KBM-7 (cell line): ENCODE measurements at regions not wholly inside any gene's neighbourhood (a gene's known extent, or its start where the extent isn't known, plus 50 kb on each side); places are given as distances from the start of the nearest gene placed in this dataset.
"Not testable (repeated sequence)": the region's sequence is repeated elsewhere in the genome, so short reads cannot be mapped to it uniquely, and the experiment has no call there.

Experiments
- DNase-seq: peaks from one replicate; pipeline ENCODE4 v3.0.0-alpha.2; 2015
- in situ Hi-C: fragments of 300-500 bp; cut with MboI; formaldehyde crosslinking; loops from 2 replicates; pipeline ENCODE4 v1.14.3; 2020; ENCODE audit warnings: low sequenced_read_pairs, low pct_unique_long_range_greater_than_20kb, mixed read lengths

GRCh38 chr1:76687307-76688175, 179.7 kb upstream of the ST6GALNAC5 start:
- in situ Hi-C loops, result no loop called here
- DNase-seq, result no peak

DNA sequence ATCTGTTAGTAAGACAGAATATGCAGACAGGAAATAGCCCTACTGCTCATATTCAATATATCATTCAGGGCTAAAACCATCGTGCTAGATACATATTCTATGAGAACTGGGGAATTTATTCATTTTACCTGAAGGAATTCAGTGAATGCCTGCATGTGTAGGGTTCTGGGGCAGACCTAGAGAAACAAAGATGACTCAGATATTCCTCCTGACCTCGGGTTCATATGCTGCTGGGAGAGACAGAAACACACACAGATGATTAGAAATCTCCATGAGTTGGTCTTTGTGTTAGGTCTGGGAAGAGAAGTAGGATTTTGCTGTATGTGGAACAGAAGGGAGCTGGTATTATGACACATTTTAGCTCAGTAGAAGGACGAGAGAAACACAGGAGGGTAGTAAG, 176.5 kb upstream of the ST6GALNAC5 start:
- no peak for DNase-seq
- in situ Hi-C loops, result no loop called here

DNA sequence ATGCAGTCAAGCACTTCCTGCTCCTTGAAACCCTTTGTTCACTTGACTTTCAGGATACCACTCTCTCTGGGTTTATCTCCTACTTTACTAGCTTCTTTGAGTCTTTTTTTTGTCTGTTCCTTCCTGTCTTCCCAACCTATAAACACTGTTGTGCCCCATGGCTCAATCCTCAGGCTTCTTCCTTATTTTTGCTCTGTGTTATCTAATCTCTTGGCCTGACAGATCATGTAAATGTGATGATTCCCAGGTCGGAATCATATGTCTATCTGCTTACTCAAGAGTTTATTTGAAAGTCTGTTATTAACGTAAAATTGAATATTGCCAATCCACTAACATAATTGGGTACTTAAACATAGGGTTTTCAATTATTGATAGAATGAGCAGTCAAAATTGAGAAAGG, 171.7 kb upstream of the ST6GALNAC5 start:
- in situ Hi-C loops, result no loop called here
- DNase-seq, result no peak

DNA sequence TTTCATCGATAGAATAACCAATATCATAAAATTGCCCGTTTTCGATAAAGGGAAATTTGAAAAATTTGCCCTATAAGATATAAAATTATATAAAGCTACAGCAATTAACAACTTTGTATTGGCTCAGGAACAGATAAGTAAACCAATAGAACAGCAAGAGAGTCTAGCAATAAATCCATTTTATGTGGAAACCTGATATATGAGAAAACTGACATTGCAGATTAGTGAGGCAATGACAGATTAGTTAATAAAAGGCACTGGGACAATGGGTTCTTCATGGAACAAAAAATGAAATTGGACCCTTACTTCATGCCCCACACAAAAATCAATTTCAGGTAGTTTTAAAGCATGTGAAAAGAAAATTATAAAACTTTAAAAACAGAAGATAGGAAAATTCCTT, 169.9 kb upstream of the ST6GALNAC5 start:
- in situ Hi-C loops, result no loop called here
- DNase-seq, result no peak

- in situ Hi-C loops, result not testable (repeated sequence)
Measured at GRCh38 chr1:76699646-76700045, 167.6 kb upstream of the ST6GALNAC5 start.

GRCh38 chr1:76700200-76700599, 167.1 kb upstream of the ST6GALNAC5 start:
- DNase-seq, in situ Hi-C loops: not testable (repeated sequence)

More at GRCh38 chr1:76699646-76700045, 167.6 kb upstream of the ST6GALNAC5 start:
- not testable (repeated sequence) for DNase-seq

DNA sequence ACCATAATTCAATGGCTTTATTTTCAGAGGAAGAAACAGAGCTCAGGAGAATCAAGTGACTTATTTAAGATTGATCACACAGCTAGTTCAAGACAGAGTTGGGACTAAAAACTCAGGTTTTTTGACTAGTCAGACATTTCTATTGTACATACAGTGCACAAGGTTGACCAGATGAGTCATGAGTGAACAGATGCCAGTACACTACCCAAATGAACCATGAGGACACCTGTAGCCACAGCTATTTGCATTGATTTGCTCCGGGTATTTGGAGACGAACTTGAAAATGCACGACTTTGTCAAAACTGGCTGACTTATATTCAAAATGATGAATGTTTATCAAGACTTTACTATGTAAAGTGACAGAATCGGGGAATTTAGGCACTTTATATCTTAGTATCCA, 161.7 kb upstream of the ST6GALNAC5 start:
- DNase-seq, result no peak
- in situ Hi-C loops, result no loop called here

DNA sequence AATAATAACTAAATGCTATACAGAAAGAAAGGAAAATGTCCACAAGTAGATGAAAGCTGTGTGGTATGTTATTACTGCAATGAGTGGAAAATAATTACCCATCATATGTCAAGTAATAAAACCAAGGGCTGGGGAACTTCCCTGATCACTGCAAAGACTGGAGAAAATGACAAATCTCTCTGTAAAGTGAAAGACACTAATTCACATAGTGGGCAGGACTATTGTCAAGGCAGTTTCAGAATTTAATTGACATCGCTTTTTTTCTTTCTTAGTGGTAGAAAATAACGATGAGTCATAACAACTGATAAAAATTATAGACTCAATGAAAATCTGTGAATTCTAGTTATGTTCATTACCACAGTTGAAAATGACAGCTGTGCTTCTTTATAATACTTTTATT, 153.7 kb upstream of the ST6GALNAC5 start:
- in situ Hi-C loops, result no loop called here
- DNase-seq, result no peak

DNA sequence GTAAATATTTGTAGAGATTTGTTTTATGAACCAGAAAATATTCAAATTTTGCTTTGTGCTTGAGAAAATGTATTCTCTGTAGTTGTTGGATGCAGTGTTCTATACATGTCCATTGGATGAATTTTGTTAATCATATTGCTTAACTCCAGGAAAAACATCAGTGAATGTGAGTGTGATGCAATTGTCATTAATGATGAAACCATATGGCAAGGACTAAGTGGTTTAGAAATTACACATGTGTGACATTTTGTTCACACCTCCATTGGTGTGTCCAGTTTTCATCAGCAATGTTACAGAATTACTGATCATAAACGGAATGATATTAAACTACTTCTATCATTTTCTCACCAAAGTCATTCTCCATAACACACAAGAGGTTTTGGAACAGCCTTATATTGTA, 151.8 kb upstream of the ST6GALNAC5 start:
- in situ Hi-C loops, result no loop called here
- no peak for DNase-seq

DNA sequence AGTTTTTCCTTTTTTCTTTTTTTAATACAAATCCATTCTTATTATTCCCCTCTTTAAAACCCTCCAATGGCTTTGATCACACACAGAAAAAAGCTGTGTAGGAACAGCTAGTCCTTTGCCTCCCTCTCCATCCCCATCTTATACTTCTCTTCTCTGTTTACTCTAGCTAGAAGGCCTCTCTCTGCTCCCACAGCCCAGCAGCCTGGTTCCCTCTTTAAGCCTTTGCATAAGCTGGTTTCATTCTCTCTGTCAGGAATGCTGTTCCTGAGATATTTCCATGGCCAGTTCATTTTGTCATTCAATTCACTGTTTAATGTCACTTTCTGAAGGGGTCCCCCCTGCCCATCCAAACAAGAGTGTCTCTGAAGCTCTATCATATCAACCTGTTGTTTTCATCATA, 143.3 kb upstream of the ST6GALNAC5 start:
- DNase-seq, result no peak
- in situ Hi-C loops, result no loop called here

- no peak for DNase-seq
- in situ Hi-C loops, result no loop called here
Measured at GRCh38 chr1:76724816-76725215, 142.5 kb upstream of the ST6GALNAC5 start.

DNA sequence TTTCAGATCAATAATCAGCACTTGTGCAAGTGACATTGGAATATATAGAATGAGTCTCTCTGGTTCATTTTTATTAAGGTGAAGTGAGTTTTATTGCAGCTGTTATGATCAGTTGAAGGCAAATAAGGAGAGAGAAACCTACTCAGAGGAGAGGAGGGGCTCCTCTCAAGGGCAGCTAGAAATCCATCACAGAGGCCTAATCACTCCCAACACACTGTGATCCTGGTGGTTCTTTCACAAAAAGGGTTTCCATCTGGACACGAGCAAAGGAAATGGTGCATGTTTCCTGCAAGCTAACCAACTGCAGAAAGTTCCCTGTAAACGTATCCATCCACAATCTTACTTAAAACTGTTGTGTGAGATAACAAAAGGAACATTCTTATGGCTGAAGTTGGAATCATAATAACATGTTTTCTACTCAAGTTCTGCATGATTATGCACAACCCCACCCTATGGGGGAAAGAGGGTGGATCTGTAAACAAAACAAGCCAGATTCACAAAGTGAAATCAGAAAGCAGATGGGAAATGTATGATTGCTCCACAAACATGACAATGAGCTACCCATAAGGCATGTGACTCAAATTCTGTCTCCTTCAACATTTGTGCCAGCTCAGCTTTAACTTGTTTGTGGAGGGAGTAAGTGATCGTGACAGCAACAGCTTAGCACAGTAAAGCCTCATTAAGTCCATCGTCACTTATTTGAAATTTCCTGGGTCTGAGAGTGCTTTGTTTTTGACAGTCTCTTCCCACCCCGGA, 141.2 kb upstream of the ST6GALNAC5 start:
- DNase-seq, result no peak
- in situ Hi-C loops, result no loop called here

DNA sequence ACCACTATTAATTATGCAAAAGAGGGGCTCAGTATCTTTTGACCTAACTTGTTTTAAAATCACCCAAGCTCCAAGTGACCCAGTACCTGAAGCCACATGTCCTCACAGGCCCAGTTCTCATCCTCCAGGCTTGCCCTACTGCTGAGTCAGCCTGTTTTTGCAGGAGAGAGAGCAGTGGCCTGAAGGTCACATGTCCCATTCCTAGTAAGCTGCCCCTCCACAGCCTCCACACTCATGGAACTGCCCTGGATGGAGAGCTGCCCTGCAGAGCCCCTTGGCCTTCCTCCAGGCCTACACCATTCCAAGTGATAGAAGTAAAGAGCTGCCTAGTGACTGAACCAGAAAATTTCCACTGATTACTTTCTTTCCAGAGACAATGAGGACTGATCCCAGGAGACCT, 139.8 kb upstream of the ST6GALNAC5 start:
- in situ Hi-C loops, result no loop called here
- no peak for DNase-seq

DNA sequence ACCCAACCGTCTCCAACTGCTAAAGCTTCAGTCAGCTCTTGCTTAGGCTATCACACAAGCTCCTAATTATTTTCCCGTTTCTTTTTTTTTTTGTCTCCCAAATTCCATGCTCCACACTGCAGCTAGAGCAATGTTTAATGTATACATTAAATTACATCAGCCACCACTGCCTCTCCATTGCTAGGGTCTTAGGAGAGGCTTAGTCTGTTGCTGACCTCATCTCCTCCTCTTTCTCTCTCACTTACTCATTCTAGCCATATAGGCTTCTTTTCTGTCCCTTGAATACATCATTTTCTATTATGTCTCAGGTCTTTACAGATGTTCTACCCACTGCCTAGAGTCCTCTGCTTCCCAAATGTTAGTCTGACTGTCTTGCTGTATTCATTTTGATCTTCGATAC, 138.1 kb upstream of the ST6GALNAC5 start:
- in situ Hi-C loops, result no loop called here

GRCh38 chr1:76730027-76730426, 137.3 kb upstream of the ST6GALNAC5 start:
- DNase-seq, result no peak
- in situ Hi-C loops, result no loop called here

More for the DNA sequence above, 138.1 kb upstream of the ST6GALNAC5 start:
- no peak for DNase-seq

GRCh38 chr1:76738355-76738754, 128.9 kb upstream of the ST6GALNAC5 start:
- in situ Hi-C loops, DNase-seq: not testable (repeated sequence)

DNA sequence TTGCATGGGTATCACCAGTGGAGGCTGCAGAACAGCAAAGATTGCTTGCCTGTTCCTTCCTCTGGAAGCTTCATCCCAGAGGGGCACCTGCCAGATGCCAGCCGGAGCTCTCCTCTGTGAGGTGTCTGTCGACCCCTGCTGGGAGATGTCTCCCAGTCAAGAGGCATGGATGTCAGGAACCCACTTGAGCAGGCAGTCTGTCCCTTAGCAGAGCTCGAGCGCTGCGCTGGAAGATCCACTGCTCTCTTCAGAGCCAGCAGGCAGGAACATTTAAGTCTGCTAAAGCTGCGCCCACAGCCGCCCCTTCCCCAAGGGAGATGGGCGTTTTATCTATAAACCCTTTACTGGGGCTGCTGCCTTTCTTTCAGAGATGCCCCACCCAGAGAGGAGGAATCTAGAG, 126.3 kb upstream of the ST6GALNAC5 start:
- in situ Hi-C loops, DNase-seq: not testable (repeated sequence)

DNA sequence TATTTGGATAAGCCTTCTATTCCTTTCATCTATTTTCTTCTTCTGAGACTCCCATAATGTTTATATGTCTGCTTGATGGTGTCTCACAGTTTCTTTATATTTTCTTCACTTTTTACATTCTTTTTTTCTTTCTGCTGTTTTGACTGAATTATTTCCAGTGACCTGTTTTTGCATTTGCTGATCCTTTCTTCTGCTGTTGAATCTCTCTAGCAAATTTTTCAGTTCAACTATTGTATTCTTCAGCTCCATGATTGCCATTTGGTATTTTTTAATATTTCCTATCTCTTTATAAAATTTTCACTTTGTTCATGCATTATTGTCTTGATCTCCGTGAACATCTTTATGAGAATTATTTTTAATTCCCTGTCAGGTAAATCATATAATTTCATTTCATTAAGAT, 122.3 kb upstream of the ST6GALNAC5 start:
- in situ Hi-C loops, result no loop called here
- no peak for DNase-seq

- no peak for DNase-seq
- in situ Hi-C loops, result no loop called here
Measured at GRCh38 chr1:76746206-76746605, 121.1 kb upstream of the ST6GALNAC5 start.

- no peak for DNase-seq
- in situ Hi-C loops, result no loop called here
Measured at GRCh38 chr1:76754730-76755129, 112.5 kb upstream of the ST6GALNAC5 start.
